Activated CD4-positive, alpha-beta T cell treated with anti-CD3 and anti-CD28 coated beads for 36 hours (primary cell): ENCODE measurements at regions not wholly inside any gene's neighbourhood (a gene's known extent, or its start where the extent isn't known, plus 50 kb on each side); places are given as distances from the start of the nearest gene placed in this dataset.

ENCODE experiments used
- ATAC-seq: fragments of 200-7000 bp; cut with Tn5 transposase; one replicate; pipeline ENCODE4 v1.10.0; 2021; ENCODE audit warnings: mild to moderate bottlenecking, moderate library complexity
- CTCF ChIA-PET: fragments of 350-600 bp; sonication (Branson Sonifier 250); formaldehyde crosslinking; loops from one replicate; lab custom pipeline; 2021; ENCODE audit warnings: antibody characterized with exemption; lab: Charles Lee
- POLR2A ChIA-PET: fragments of 350-600 bp; sonication (Branson Sonifier 250); formaldehyde crosslinking; loops from one replicate; lab custom pipeline; 2021; ENCODE audit warnings: antibody characterized with exemption, inconsistent platforms; lab: Charles Lee
- DNase-seq: peaks from one replicate; pipeline ENCODE4 v3.0.0-alpha.2; 2020
- H3K27ac Mint-ChIP-seq: one replicate; pipeline ENCODE4 v1.8.0; 2021; ENCODE audit warnings: mixed read lengths
- H3K27me3 Mint-ChIP-seq: one replicate; pipeline ENCODE4 v1.8.0; 2021; ENCODE audit warnings: mixed read lengths
- H3K36me3 Mint-ChIP-seq: one replicate; pipeline ENCODE4 v1.8.0; 2021; ENCODE audit warnings: low read depth, mixed read lengths
- H3K4me1 Mint-ChIP-seq: one replicate; pipeline ENCODE4 v1.8.0; 2021; ENCODE audit warnings: mixed read lengths
- H3K4me3 Mint-ChIP-seq: one replicate; pipeline ENCODE4 v1.8.0; 2021; ENCODE audit warnings: mild to moderate bottlenecking, moderate library complexity, mixed read lengths
- H3K9me3 Mint-ChIP-seq: one replicate; pipeline ENCODE4 v1.8.0; 2021; ENCODE audit warnings: low read depth, mixed read lengths
- intact Hi-C, 2 experiments: fragments of 100-400 bp; cut with DNase I in 1 of 2; cut with micrococcal nuclease in 1 of 2; formaldehyde crosslinking; loops; one replicate each; pipeline versions ENCODE4 v1.14.2 to v1.15.1; 2022 to 2024; cut with DNase I, micrococcal nuclease

GRCh38 chr1:101139821-101140718 lies 96.7 kb upstream of the S1PR1 start:
- Mint-ChIP-seq H3K36me3 (no peaks in the 10 kb centered on the region), H3K4me1 (peaks cover 63% of the 10 kb centered on the region), H3K4me3 (no peak overlapping the region), H3K27ac (peak overlapping the region; percentile 61), H3K9me3 (no peaks in the 10 kb centered on the region), H3K27me3 (no peaks in the 10 kb centered on the region)
- intact Hi-C loops = loop anchor here (5.0 kb wide), 2 partner anchors 113 to 217 kb away; partner anchors contain the start of gene DPH5 (in 1 of the 2)
- DNase-seq (no peak), ATAC-seq (no peak)
- ChIA-PET POLR2A (interaction anchor here (0.7 kb wide), 1 partner anchor 144 kb away, joined by 5 read pairs; no protein-coding TSS in a partner anchor), CTCF (interaction anchor here (0.6 to 5.1 kb wide), 10 partner anchors 10 to 185 kb away, joined by 3 to 32 read pairs (median 4); partner anchors contain the start of gene S1PR1)

DNA sequence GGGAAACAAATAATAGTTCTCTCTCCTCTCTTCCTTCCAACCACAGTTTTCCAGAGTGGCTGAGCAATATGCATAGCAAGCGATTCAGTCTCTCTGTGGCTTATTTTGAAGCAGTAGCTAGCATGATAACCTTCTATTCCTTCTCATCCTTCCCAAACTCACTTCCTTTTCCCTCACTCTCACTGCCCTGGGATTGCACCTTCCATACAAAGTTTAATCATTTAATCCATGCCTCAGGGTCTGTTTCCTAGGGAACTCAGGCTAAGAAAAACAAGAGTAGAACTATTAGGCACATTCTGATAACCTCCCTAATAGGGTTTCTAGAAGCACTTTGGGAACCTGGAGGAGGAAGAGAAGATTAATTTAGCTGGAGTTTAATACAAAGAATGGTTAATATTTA lies 97.7 kb upstream of the S1PR1 start:
- POLR2A ChIA-PET = no interaction called here
- peak overlapping the region; percentile 64 for H3K27ac Mint-ChIP-seq
- peaks cover 2% of the 10 kb centered on the region for H3K36me3 Mint-ChIP-seq
- peaks cover 65% of the 10 kb centered on the region for H3K4me1 Mint-ChIP-seq
- CTCF ChIA-PET = interaction anchor here (0.6 to 5.1 kb wide), 6 partner anchors 11 to 151 kb away, joined by 3 to 32 read pairs (median 12); partner anchors contain the start of gene S1PR1
- ATAC-seq = no peak
- no peak for DNase-seq
- no peaks in the 10 kb centered on the region for H3K9me3 Mint-ChIP-seq
- intact Hi-C loops = loop anchor here (5.0 kb wide), 2 partner anchors 112 to 218 kb away; partner anchors contain the start of gene DPH5 (in 1 of the 2)
- H3K27me3 Mint-ChIP-seq = no peaks in the 10 kb centered on the region
- H3K4me3 Mint-ChIP-seq = no peak overlapping the region

DNA sequence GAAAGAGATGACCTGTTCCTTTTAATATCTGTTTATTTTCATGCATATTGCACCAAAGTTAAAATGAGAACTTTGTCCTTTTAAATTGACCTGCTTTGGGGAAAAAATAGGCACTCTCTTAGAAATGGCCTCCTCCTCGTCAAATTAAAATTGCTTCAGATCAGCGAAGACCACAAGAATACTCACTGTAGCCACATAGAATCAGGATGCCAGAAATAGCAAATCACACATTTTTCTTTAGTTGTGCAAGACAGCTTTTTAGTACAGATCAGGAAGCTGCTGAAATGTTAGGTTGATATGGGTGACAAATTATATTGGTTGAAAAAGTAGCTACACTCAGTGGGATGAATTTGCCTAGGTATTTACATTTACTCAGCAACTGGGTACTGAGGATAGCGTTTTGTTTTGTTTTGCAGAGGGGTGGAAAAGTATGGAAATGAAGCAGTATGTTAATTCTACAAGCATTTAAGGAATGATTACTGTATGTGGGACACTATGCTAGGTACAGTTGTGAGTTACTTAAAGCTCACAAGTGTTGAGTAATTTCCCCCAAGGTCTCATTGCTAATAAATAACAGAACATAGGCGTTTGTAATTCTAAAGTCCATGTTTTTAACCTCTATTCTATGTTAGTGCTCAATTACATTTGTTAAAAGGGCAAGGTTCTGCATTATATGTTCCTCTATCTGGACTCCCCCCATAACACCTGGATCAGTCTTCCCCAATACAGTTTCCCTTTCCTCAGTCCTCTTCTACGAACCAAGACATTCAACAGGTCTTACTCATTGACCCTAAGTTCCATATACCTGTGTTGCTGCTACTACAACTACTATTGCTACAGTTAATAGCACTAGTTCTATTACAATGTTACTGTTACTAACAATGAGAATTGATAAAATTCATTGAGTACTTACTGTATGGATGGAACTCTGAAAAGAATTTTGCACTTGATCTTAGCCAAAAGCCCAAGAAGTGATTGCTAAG lies 99.4 kb upstream of the S1PR1 start:
- POLR2A ChIA-PET = interaction anchor here (0.6 to 1.9 kb wide), 8 partner anchors 17 to 164 kb away, joined by 3 to 13 read pairs (median 4); partner anchors contain the start of gene S1PR1
- peak; percentile 64 for ATAC-seq
- peaks cover 2% of the 10 kb centered on the region for H3K36me3 Mint-ChIP-seq
- H3K27me3 Mint-ChIP-seq = no peaks in the 10 kb centered on the region
- intact Hi-C loops = loop anchor here (1.0 to 5.0 kb wide), 12 partner anchors 41 to 220 kb away; partner anchors contain the start of gene DPH5 (in 1 of the 2)
- CTCF ChIA-PET = interaction anchor here (0.6 to 5.1 kb wide), 23 partner anchors 9 to 228 kb away, joined by 3 to 32 read pairs (median 4); partner anchors contain the start of gene S1PR1
- DNase-seq = no peak
- H3K9me3 Mint-ChIP-seq = no peaks in the 10 kb centered on the region
- peaks cover 65% of the 10 kb centered on the region for H3K4me1 Mint-ChIP-seq
- H3K27ac Mint-ChIP-seq = peak overlapping the region; percentile 91
- H3K4me3 Mint-ChIP-seq = peak overlapping the region; percentile 38

GRCh38 chr1:101136739-101137138 lies 100.1 kb upstream of the S1PR1 start:
- Mint-ChIP-seq H3K27me3 (no peaks in the 10 kb centered on the region), H3K36me3 (peaks cover 2% of the 10 kb centered on the region), H3K4me1 (peaks cover 69% of the 10 kb centered on the region), H3K4me3 (peak overlapping the region; percentile 38), H3K27ac (peak overlapping the region; percentile 91), H3K9me3 (no peaks in the 10 kb centered on the region)
- ChIA-PET CTCF (interaction anchor here (0.6 to 5.1 kb wide), 19 partner anchors 11 to 228 kb away, joined by 3 to 32 read pairs (median 5); partner anchors contain the start of gene S1PR1), POLR2A (interaction anchor here (0.6 to 1.9 kb wide), 6 partner anchors 37 to 164 kb away, joined by 3 to 13 read pairs (median 6); partner anchors contain the start of gene S1PR1)
- DNase-seq (peak; percentile 45), ATAC-seq (peak; percentile 85)
- intact Hi-C loops = loop anchor here (1.0 to 5.0 kb wide), 12 partner anchors 42 to 221 kb away; partner anchors contain the start of gene DPH5 (in 1 of the 2)

DNA sequence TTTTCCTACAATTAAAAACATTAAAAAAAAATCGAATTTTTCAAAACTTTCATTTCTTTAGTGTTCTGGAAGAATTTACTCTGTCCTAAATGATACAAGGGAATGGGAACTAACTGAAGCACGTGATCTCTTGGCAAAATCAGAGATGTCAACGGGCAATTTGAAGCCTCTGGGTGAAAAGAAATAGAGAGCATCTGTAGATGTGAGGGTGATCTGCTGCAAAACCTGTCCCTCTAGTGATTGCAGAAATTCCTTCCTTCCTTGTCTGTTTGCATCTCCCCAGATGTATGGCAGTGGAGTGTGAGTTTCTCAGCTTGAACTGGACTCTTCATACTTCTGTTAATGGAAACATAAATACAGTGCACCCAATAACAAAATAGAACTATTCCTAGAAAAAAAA lies 100.5 kb upstream of the S1PR1 start:
- POLR2A ChIA-PET = interaction anchor here (1.0 to 1.9 kb wide), 4 partner anchors 37 to 102 kb away, joined by 3 to 13 read pairs (median 10); partner anchors contain the start of gene S1PR1
- Mint-ChIP-seq H3K9me3 (no peaks in the 10 kb centered on the region), H3K27ac (peak overlapping the region; percentile 91)

DNA sequence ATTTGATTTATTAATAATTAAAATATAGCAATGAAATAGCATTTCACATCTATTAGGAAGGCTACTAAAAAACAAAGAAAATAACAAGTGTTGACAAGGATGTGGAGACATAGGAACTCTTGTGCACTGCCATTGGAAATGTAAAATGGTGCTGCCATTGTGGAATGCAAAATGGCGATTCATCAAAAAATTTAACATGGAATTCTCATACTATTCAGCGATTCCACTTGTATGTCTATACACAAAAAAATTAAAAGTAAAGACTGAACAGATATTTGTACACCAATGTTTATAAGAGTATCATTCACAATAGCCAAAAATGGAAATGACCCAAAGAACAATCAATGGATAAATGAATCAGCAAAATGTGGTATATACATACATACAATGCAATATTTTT lies 101.3 kb upstream of the S1PR1 start:
- intact Hi-C loops = loop anchor here (5.0 kb wide), 2 partner anchors 108 to 222 kb away; partner anchors contain the start of gene DPH5 (in 1 of the 2)
- ChIA-PET POLR2A (no interaction called here), CTCF (interaction anchor here (0.6 to 5.1 kb wide), 9 partner anchors 9 to 218 kb away, joined by 3 to 31 read pairs (median 6); no protein-coding TSS in a partner anchor)
- Mint-ChIP-seq H3K9me3 (no peaks in the 10 kb centered on the region), H3K4me1 (peaks cover 82% of the 10 kb centered on the region), H3K27me3 (no peaks in the 10 kb centered on the region), H3K36me3 (peaks cover 2% of the 10 kb centered on the region), H3K27ac (peak overlapping the region; percentile 61), H3K4me3 (no peak overlapping the region)
- DNase-seq = no peak
- ATAC-seq = no peak

More for the DNA sequence above, 100.5 kb upstream of the S1PR1 start:
- CTCF ChIA-PET = interaction anchor here (0.6 to 5.1 kb wide), 17 partner anchors 10 to 221 kb away, joined by 3 to 32 read pairs (median 5); partner anchors contain the start of gene S1PR1
- H3K4me3 Mint-ChIP-seq = peak overlapping the region; percentile 21
- DNase-seq (no peak), ATAC-seq (no peak)
- H3K36me3 Mint-ChIP-seq = peaks cover 2% of the 10 kb centered on the region
- intact Hi-C loops = loop anchor here (2.0 to 5.0 kb wide), 5 partner anchors 63 to 221 kb away; partner anchors contain the start of gene DPH5 (in 1 of the 2)
- H3K4me1 Mint-ChIP-seq = peaks cover 74% of the 10 kb centered on the region
- no peaks in the 10 kb centered on the region for H3K27me3 Mint-ChIP-seq

DNA sequence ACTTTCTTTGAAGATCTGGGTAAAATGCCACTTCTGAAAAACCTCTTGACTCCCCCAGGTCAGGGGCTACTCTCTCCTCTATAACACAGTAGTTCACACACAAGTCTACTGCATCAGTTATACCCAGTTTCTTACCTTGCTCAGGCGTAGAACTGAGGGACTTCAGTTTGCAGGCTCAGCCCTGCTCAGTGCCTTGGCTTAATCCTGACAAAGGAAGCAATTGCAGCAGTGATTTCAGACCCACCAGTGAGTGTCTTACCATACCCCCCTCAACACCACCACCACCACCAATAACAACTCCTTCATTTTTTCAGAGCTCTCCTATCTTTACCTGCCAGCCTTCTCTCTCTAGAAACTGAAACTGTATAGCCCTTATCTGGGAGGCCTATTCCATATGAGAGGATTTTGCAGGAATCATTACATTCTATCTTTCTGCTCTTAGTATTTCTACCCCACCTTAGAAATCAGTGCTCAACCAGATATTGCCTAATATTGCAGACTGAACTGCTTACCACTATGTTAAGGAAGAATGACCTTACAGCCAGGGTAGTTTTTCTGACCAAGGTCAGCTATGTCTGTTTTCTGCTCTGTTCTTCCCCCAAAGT lies 105.5 kb upstream of the S1PR1 start:
- CTCF ChIA-PET = interaction anchor here (0.6 to 3.7 kb wide), 5 partner anchors 10 to 178 kb away, joined by 3 to 28 read pairs (median 3); no protein-coding TSS in a partner anchor
- intact Hi-C loops = no loop called here
- no peak for DNase-seq
- Mint-ChIP-seq H3K36me3 (peaks cover 2% of the 10 kb centered on the region), H3K27ac (peak overlapping the region; percentile 39), H3K27me3 (no peaks in the 10 kb centered on the region), H3K9me3 (no peaks in the 10 kb centered on the region), H3K4me3 (no peak overlapping the region), H3K4me1 (peaks cover 74% of the 10 kb centered on the region)
- no peak for ATAC-seq
- POLR2A ChIA-PET = no interaction called here

GRCh38 chr1:101130673-101131072 lies 105.1 kb upstream of the DPH5 start:
- Mint-ChIP-seq H3K36me3 (peaks cover 2% of the 10 kb centered on the region), H3K27me3 (no peaks in the 10 kb centered on the region), H3K4me1 (peaks cover 68% of the 10 kb centered on the region), H3K4me3 (no peak overlapping the region), H3K27ac (no peak overlapping the region), H3K9me3 (no peaks in the 10 kb centered on the region)
- no peak for ATAC-seq
- CTCF ChIA-PET = interaction anchor here (0.6 to 3.7 kb wide), 7 partner anchors 9 to 158 kb away, joined by 3 to 28 read pairs (median 4); no protein-coding TSS in a partner anchor
- no peak for DNase-seq
- POLR2A ChIA-PET = interaction anchor here (0.7 to 0.9 kb wide), 3 partner anchors 48 to 129 kb away, joined by 3 to 4 read pairs (median 3); no protein-coding TSS in a partner anchor
- intact Hi-C loops = no loop called here

DNA sequence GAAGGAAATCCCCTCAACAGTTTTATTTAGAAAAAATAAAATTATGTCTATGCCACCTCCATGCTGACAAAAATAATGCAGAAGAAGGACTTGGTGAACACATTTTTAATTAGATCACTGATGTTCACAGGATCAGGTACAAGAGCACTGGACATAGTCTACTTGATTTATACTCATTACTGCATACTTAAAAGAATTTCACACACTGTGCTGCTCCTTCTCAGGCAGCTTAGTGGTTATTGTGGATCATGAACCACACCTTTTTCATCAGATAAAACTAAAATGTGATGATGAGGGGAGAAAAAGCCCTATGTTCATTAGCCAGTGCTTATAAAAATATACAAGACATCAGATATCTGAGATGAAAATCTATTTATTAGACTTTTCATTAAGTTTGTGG lies 103.3 kb upstream of the DPH5 start:
- no peaks in the 10 kb centered on the region for H3K9me3 Mint-ChIP-seq
- peaks cover 62% of the 10 kb centered on the region for H3K4me1 Mint-ChIP-seq
- intact Hi-C loops = no loop called here
- ChIA-PET POLR2A (interaction anchor here (0.6 kb wide), 1 partner anchor 112 kb away, joined by 3 read pairs; no protein-coding TSS in a partner anchor), CTCF (interaction anchor here (1.0 to 3.7 kb wide), 4 partner anchors 9 to 110 kb away, joined by 3 to 28 read pairs (median 3); no protein-coding TSS in a partner anchor)
- no peaks in the 10 kb centered on the region for H3K27me3 Mint-ChIP-seq
- peaks cover 2% of the 10 kb centered on the region for H3K36me3 Mint-ChIP-seq
- ATAC-seq (no peak), DNase-seq (no peak)
- no peak overlapping the region for H3K4me3 Mint-ChIP-seq
- H3K27ac Mint-ChIP-seq = no peak overlapping the region
